SK-N-SH (cell line): ENCODE measurements at regions not wholly inside any gene's neighbourhood (a gene's known extent, or its start where the extent isn't known, plus 50 kb on each side); places are given as distances from the start of the nearest gene placed in this dataset.

Experiments
- CHD2 ChIP-seq: fragments of 150-350 bp; IDR thresholded peaks from 2 replicates; pipeline ENCODE4 v1.6.1; 2018; ENCODE audit warnings: low read length; ENCODE audit not compliant: partially characterized antibody
- NRF1 ChIP-seq: IDR thresholded peaks from 2 replicates; pipeline ENCODE4 v1.6.1; 2012; ENCODE audit warnings: low read depth, mild to moderate bottlenecking, low read length

GRCh38 chr13:111042661-111043226 lies 72.4 kb upstream of the ARHGEF7 start:
- TF ChIP-seq CHD2 (no peak), NRF1 (no peak)
